ENCODE measurements at regions not wholly inside any gene's neighbourhood (a gene's known extent, or its start where the extent isn't known, plus 50 kb on each side); places are given as distances from the start of the nearest gene placed in this dataset.

GRCh38 chr3:72240531-72240930 is 455.6 kb upstream of the PROK2 start:
- DNase-seq (ENCODE audit: low read depth in 2 of 2), result no peak

GRCh38 chr3:72238801-72239200 is 453.9 kb upstream of the PROK2 start:
- DNase-seq (ENCODE audit: low read depth in 2 of 2), result no peak

- no peak for DNase-seq (ENCODE audit: low read depth in 2 of 2)
These were observed 453.2 kb upstream of the PROK2 start for GRCh38 chr3:72238010-72238691.

- DNase-seq (ENCODE audit: low read depth in 2 of 2), result no peak
These were observed 452.7 kb upstream of the PROK2 start for GRCh38 chr3:72237679-72238009.

GRCh38 chr3:72234391-72234790 is 449.4 kb upstream of the PROK2 start:
- DNase-seq (ENCODE audit: low read depth in 2 of 2), result no peak

- DNase-seq (ENCODE audit: low read depth in 2 of 2), result no peak
These were observed 448.6 kb upstream of the PROK2 start for GRCh38 chr3:72233571-72233970.

DNA sequence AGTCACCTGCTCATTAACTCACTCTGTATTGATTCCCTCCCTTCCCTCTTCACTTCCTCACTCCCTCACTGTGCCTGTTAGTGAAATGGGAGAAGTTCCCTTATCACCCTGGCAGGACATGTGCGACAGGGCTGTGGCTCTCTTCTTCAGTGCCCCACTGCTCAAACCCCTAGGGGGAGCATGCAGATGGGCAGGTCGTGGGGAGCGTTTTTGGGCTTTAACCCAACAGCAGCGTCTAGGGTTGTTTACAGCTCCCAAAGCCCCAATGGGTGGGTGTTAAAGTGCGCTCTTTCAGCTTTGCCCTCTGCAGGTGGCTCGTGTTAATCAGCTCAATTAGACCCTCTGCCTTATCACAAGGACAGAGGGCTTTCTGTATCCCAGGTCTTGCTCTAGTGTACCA is 447.8 kb upstream of the PROK2 start:
- no peak for DNase-seq (ENCODE audit: low read depth in 2 of 2)

- no peak for DNase-seq (ENCODE audit: low read depth in 2 of 2)
These were observed 447.4 kb upstream of the PROK2 start for GRCh38 chr3:72232331-72232730.

GRCh38 chr3:72231439-72232196 is 446.7 kb upstream of the PROK2 start:
- DNase-seq (ENCODE audit: low read depth in 2 of 2), result no peak

- DNase-seq (ENCODE audit: low read depth in 2 of 2), result no peak
These were observed 445.9 kb upstream of the PROK2 start for GRCh38 chr3:72230774-72231379.

- no peak for DNase-seq (ENCODE audit: low read depth in 2 of 2)
These were observed 445.0 kb upstream of the PROK2 start for GRCh38 chr3:72229952-72230351.

DNA sequence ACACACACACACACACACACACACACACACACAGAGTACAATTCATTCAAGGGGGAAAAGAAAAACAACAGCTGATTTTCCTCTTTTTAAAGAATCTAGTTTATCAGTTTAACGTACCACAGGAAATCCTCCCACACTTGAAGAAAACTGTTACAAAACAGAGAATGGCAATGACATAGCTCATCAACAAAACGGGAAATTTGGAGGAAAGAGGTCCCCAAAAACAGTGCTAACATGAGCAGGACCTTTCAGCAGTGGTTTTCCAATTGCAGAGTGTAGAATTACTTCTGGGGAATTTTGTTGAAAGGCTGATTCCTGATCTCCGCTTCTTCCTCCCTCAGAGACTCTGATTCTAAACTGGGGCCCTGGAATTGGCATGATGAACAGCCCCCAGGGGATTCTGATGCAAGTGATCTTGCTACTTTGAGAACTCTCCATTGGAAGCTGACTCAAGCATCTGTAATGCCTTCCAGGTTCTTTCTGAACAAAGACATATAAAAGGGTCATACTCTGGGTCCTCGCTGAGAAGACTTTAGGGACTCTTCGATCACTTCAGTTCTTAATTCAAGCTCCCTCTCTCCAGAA is 442.6 kb upstream of the PROK2 start:
- DNase-seq (ENCODE audit: low read depth in 2 of 2), result no peak

DNA sequence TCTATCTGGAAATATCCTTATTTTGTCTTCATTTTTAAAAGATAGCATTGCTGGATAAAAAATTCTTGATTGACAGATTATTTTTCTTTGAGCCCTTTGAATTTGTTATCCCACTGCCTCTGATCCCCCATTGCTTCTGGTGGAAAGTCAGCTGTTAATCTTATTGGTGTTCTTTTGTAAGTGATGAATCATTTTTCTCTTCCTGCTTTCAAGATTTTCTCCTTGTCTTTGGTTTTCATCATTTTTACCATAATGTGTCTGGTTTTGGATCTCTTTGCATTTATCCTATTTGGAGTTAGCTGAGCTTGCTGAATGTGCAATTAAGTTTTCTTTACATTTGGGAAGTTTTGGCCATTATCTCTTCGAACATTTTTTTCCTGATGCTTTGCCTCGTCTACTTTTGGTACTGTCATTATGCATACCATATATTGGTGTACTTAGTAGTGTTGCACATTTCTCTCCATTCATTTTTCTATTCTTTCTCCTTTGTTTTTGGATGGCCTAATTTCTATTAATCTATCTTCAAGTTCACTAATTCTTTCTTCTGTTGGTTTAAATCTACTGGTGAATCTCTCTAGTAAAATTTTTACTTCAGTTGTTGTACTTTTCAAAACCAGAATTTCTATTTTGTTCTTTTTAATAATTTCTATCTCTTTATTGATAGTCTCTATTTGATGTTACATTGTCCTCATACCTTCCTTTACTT is 440.0 kb upstream of the PROK2 start:
- DNase-seq (ENCODE audit: low read depth in 2 of 2), result no peak

GRCh38 chr3:72223628-72224027 is 438.7 kb upstream of the PROK2 start:
- no peak for DNase-seq (ENCODE audit: low read depth in 2 of 2)

DNA sequence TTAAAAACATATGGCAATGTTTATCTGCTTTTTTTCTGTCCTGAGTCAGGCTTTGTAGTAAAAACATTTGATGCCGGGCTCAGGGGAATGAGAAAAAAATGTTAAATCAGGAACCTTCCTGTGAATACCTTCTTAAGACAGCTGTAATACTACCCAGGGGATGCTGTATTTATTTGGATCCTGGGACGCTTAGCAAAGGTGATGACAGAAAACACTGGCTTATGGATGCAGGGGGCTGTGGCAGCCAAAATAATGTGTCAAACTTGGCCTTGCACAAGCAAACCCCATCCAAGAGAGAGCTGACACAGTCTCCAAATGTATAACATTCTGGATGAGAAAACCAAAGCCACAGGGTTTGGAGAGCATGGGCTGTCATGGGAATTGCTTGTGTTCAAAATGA is 438.2 kb upstream of the PROK2 start:
- DNase-seq (ENCODE audit: low read depth in 2 of 2), result no peak

- no peak for DNase-seq (ENCODE audit: low read depth in 2 of 2)
These were observed 437.5 kb upstream of the PROK2 start for GRCh38 chr3:72222410-72222809.

DNA sequence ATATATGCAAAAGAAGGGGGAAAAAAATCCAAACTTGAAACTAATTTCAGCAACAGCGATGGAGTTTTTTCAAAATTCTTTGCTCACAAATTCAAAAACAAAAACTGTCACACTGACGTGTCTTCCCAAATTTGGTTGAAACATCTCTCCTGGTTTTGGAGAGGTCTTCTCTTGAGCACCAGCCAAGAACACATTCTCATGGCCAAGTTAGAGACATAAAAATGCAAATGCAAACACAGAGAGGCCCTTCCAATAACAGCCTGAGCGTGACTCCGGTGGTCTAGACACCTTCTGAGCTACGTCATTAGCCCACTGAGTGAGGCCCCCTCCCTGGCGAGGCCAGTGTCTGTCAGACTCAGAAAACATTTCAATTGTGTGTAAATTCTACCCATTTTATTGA is 436.0 kb upstream of the PROK2 start:
- no peak for DNase-seq (ENCODE audit: low read depth in 2 of 2)

GRCh38 chr3:72219752-72220151 is 434.8 kb upstream of the PROK2 start:
- no peak for DNase-seq (ENCODE audit: low read depth in 2 of 2)

GRCh38 chr3:72217570-72217969 is 432.6 kb upstream of the PROK2 start:
- no peak for DNase-seq (ENCODE audit: low read depth in 2 of 2)

- no peak for DNase-seq (ENCODE audit: low read depth in 2 of 2)
These were observed 429.4 kb upstream of the PROK2 start for GRCh38 chr3:72214066-72214951.

All from stimulated activated CD8-positive, alpha-beta memory T cell treated with anti-CD3 and anti-CD28 coated beads, Interleukin-7, amount 100 ng/mL, for 4 hours (primary cell).